ENCODE measurements at regions not wholly inside any gene's neighbourhood (a gene's known extent, or its start where the extent isn't known, plus 50 kb on each side); places are given as distances from the start of the nearest gene placed in this dataset.
"Not testable (repeated sequence)": the region's sequence is repeated elsewhere in the genome, so short reads cannot be mapped to it uniquely, and the experiment has no call there.

DNA sequence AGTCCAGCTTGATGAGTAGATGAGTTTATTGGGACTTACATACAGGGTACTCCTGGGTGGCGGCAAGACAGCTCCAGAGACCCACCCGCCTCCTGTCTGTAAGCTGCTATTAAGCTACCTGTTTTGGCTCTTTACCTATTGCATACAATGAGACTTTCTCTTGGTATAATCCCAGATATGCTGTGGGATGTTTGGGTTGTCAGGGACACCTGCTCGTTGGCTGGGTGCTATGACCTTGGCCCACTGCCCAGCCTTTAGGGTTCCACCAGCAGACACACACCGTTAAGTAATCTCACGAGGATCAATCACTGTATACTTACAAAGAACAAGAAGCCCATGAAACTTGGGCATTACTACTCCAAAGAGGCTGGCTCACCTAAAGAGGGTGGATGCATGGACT, 116.4 kb downstream of the NPIPB5 start:
- no peak for DNase-seq

- no peak for DNase-seq
Observed at GRCh38 chr16:22628994-22629393, 118.3 kb downstream of the NPIPB5 start.

DNA sequence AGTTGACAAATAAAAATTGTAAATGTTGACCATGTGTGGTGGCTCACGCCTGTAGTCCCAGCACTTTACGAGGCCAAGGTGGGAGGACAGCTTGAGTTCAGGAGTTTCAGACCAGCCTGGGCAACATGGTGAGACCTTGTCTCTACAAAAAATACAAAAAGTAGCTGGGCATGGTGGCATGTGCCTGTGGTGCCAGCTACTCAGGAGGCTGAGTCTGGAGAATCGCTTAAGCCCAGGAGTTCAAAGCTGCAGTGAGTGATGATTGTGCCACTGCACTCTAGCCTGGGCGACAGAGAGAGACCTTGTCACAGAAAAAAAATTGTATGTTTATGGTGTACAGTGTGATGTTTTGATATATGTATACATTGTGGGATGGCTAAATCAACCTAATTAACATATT, 119.6 kb downstream of the NPIPB5 start:
- no peak for DNase-seq

DNA sequence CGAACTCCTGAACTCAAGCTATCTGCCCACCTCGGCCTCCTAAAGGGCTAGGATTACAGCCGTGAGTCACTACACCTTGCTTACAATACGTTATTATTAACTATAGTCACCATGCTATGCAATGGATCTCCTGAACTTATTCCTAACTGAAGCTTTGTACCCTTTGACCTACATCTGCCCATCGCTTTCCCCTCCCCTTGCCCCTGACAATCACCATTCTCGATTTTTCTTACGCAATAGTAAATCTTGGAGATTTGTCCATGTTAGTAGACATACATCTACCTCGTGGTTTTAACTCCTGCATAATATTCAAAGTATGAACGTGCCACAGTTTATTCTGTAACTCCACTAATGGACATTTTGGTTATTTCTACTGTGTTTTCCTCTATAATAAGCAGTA, 120.6 kb downstream of the NPIPB5 start:
- no peak for DNase-seq

DNA sequence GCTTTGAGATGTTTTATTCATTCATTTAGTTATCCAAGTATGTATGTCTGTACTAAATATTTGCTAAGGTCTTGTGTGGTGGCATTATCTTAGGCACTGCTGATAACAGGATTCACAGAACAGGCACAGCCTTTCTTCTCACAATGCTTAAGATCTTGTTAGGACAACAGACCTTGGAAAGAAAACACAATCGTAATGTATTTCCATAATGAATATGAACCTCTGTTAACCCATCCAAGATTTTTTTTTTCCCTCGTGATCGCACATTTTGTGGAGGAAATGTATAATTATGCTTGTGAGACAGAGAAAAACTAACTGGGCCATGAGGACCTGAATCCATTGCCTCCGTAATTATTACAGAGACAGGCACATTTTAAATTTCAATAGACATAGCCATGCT, 121.9 kb downstream of the NPIPB5 start:
- DNase-seq, result no peak

DNA sequence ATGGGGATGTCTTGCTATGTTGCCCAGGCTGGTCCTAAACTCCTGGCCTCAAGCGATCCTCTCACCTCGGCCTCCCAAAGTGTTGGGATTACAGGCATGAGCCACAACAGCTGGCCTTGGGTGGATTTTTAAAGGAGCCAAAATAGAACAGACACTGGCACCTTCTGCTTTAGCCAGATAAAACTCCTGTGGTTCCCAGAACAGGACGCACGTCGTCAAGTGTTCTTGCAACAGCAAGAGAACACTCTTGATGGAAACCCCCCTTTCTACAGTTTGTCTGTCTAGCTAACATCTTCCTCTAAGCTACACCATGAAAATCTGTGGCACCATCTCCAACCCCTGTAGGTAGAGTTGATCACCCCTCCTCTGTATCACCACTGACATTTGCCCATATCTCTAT, 122.6 kb downstream of the NPIPB5 start:
- no peak for DNase-seq

GRCh38 chr16:22633799-22634198, 123.1 kb downstream of the NPIPB5 start:
- DNase-seq, result no peak

DNA sequence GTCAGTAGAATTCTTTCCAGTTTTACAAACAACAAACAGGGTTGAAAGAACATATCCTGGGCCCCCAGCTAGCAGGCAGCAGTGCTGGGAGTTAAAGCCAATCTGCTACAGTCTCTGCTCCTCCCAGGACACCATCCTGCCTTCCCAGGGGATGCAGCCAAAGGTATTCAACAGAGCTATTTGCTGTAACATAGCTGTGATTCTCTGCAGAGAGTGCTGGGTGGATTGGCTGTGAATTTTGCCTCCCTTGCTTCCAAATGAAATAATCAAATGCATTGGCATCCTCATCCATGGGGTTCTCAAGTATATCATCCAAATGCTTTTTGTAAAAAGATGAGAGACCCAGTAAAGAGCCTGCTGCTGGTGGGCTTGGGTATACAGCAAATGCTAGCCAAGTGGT, 124.3 kb downstream of the NPIPB5 start:
- DNase-seq, result no peak

DNA sequence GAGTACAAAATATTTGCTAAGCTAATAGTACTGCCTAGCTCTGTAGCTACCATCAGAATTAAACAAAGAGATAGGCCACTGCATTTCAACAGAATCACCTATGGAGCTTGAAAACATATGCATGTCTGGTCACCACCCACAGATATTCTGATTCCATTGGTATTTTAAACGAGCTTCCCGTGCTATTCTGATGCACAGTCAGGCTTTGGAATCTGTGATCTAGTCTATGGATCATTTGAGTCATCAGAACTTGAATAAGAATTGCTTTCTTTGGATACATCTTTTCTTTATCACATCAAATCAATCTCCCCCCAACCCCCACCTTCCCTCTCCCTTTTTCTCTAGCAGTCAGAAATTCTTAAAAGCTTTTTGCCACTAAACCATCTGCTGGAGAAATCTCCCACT, 124.7 kb downstream of the NPIPB5 start:
- no peak for DNase-seq

GRCh38 chr16:22635801-22636200, 125.1 kb downstream of the NPIPB5 start:
- DNase-seq, result no peak

GRCh38 chr16:22638393-22639206, 127.9 kb downstream of the NPIPB5 start:
- DNase-seq, result no peak

DNA sequence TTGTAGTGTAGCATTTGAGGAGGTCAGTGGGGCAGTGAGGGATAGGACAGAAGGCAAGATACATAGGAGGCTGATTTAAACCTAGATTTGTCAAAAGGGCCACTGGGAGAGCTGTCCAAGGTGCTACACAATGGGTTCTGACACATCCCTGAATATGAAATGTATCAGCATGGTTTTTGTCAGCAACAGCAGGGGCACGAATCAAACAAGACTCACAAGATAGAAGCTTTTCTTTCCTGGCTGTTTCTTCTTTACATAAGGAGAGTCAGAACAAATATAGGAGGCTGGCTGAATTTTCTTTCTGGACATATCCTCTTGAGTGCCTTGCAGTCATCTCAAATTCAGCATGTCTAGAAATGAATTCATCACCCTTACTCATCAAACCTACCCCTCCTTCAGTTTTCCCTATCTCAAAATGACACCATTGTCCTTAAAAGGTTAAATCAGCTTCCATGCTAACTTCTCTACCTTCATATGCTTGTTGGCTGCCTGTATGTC, 130.5 kb downstream of the NPIPB5 start:
- DNase-seq, result no peak

GRCh38 chr16:22642416-22643088, 131.9 kb downstream of the NPIPB5 start:
- DNase-seq, result no peak

GRCh38 chr16:22643203-22643602, 132.5 kb downstream of the NPIPB5 start:
- not testable (repeated sequence) for DNase-seq

- DNase-seq, result no peak
Observed at GRCh38 chr16:22643886-22644285, 133.2 kb downstream of the NPIPB5 start.

GRCh38 chr16:22645868-22646267, 135.2 kb downstream of the NPIPB5 start:
- DNase-seq, result no peak

DNA sequence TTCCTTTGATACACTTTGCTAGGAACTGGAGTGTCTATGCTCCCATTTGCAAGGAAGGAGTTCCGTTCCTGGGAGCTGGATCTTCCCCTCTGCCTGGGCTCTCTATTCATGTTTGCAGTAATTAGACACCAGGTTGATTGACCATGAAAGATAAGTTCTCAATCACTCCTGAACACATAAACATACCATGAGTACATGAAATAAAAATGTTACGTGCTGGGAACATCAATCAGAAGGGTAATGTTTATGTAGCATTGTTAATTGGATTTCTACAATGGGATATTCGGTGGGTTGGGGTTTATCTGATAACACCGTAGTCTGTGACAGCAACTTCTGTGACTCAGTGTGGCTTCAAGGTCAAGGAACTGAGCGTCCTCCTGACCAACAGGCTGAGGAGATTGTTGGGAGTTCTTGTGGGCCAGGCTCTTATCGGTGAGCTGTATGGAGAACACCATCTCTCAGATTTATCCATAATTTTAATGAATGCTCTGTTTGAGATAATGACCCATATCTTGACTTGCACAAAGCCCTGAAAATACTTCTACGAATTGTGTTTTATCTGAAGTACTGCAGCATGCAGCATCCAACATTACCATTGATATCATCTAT, 136.4 kb downstream of the NPIPB5 start:
- no peak for DNase-seq

DNA sequence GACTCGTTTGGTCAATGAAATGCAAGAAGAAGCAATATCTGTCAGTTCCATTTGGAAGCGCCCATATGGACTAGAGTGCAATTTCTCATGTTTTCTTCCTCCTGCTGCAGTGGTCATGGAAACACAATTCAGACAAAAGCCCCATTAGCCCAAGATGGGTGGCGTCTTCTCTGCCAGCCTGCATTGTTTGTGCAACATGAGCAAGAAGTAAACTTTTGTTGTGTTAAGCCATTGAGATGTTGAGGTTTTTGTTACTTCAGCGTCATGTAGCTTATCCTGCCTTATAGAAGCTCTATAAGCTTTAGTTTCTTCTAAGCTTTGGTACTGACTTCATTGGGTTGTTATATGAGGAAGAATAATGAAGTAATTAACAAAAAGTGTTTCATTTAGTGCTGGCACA, 137.4 kb downstream of the NPIPB5 start:
- no peak for DNase-seq

DNA sequence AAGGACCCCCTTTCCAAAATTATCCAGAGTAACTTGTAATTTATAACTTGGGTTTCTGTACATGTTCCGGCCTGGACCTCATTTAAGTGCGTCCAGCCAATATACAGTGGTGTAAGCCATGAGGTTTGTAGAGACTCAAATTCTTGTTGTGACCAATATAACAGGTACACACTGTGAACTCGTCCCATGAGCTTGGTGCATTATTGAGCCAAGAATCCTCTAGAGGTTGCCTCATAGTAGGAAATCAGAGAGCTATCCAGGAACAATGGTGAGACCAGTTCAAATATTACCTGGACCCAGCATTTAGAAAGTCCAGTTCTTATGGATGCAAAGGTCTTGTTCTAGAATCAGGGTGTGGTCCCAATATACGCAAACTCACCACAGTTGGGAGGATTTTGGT, 138.2 kb downstream of the NPIPB5 start:
- no peak for DNase-seq

- not testable (repeated sequence) for DNase-seq
Observed at GRCh38 chr16:22651111-22651817, 140.6 kb downstream of the NPIPB5 start.

- no peak for DNase-seq
Observed at GRCh38 chr16:22652463-22652845, 141.8 kb downstream of the NPIPB5 start.

DNA sequence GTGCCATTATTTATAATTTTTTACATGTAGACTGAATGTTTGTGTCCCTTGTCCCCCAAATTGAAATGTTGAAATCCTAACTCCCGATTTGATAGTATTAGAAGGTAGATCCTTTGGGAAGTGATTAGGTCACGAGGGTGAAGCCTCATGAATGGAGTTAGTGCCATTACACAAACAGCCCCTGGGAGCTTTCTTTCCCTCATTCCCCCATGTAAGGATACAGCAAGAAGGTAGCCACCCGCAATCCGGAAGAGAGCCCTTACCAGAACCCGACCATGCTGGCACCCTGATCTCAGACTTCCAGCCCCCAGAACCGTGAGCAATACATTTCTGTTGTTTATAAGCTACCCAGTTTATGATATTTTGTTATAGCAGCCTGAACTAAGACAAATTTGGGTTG, 143.2 kb downstream of the NPIPB5 start:
- DNase-seq, result no peak

- not testable (repeated sequence) for DNase-seq
Observed at GRCh38 chr16:22656573-22656972, 145.9 kb downstream of the NPIPB5 start.

Measured in DMS79 (cell line).